T-cell (primary cell): ENCODE measurements at regions not wholly inside any gene's neighbourhood (a gene's known extent, or its start where the extent isn't known, plus 50 kb on each side); places are given as distances from the start of the nearest gene placed in this dataset.

Source experiments
- ATAC-seq, 4 experiments: fragments of 200-7000 bp in 3 of 4; fragments of 150-1000 bp in 1 of 4; cut with Tn5 transposase; replicated peaks in 1 of 4; 1 replicate in 3 of 4; 2 replicates in 1 of 4; pipeline ENCODE4 v1.10.0; 2021; ENCODE audit warnings: moderate library complexity in 3 of 4, mild to moderate bottlenecking in 2 of 4, moderate number of reproducible peaks in 1 of 4
- CTCF ChIA-PET, 2 donors: fragments of 300-600 bp; sonication (Branson Sonifier 250); formaldehyde crosslinking; loops; one replicate each; lab custom pipeline; 2022; ENCODE audit warnings: antibody characterized with exemption in 2 of 2; lab: Charles Lee
- POLR2A ChIA-PET, 2 donors: fragments of 300-600 bp; sonication (Branson Sonifier 250); formaldehyde crosslinking; loops; one replicate each; lab custom pipeline; 2022; ENCODE audit warnings: antibody characterized with exemption in 2 of 2; lab: Charles Lee
- DNase-seq, 35 experiments: peaks; one replicate each; pipeline versions ENCODE4 v3.0.0 to v3.0.0-alpha.2; 2013 to 2023
- H3K27ac ChIP-seq: one replicate; pipeline ENCODE4 v1.5.1; 2013; ENCODE audit warnings: low read length
- H3K27me3 ChIP-seq, 2 experiments: replicated peaks in 1 of 2; 1 replicate in 1 of 2; 2 replicates in 1 of 2; pipeline versions ENCODE4 v1.6.1 to v1.7.0; 2013; ENCODE audit warnings: low read length in 1 of 2, mixed read lengths in 1 of 2; ENCODE audit not compliant: control insufficient read depth in 2 of 2, insufficient read depth in 2 of 2; ENCODE audit errors: extremely low read depth in 1 of 2
- H3K36me3 ChIP-seq, 2 donors: 1 replicate in 1 of 2; 2 replicates in 1 of 2; pipeline versions ENCODE4 v1.6.1 to v1.7.0; 2013; ENCODE audit warnings: low read length in 1 of 2; ENCODE audit not compliant: control insufficient read depth in 2 of 2, insufficient read depth in 1 of 2; ENCODE audit errors: extremely low read depth in 1 of 2
- H3K4me1 ChIP-seq, 2 experiments: 1 replicate in 1 of 2; 2 replicates in 1 of 2; pipeline versions ENCODE4 v1.6.1 to v1.7.0; 2013; ENCODE audit warnings: low read length in 2 of 2, mixed read lengths in 1 of 2; ENCODE audit not compliant: insufficient read depth in 2 of 2, control insufficient read depth in 1 of 2; ENCODE audit errors: extremely low read depth in 1 of 2
- H3K4me3 ChIP-seq, 2 donors: 1 replicate in 1 of 2; 2 replicates in 1 of 2; pipeline versions ENCODE4 v1.5.1 to v1.7.0; 2013; ENCODE audit warnings: mild to moderate bottlenecking in 2 of 2, low read length in 1 of 2, moderate library complexity in 1 of 2; ENCODE audit not compliant: control insufficient read depth in 1 of 2; ENCODE audit errors: extremely low read depth in 1 of 2
- H3K9me3 ChIP-seq: 2 replicates; pipeline ENCODE4 v1.7.0; 2013
- H3K27ac Mint-ChIP-seq, 2 donors: one replicate each; pipeline ENCODE4 v1.8.0; 2020 to 2021; ENCODE audit warnings: mild to moderate bottlenecking in 2 of 2, mixed read lengths in 2 of 2
- H3K27me3 Mint-ChIP-seq, 2 donors: one replicate each; pipeline ENCODE4 v1.8.0; 2021 to 2022; ENCODE audit warnings: mixed read lengths in 2 of 2
- H3K36me3 Mint-ChIP-seq: one replicate; pipeline ENCODE4 v1.8.0; 2021; ENCODE audit warnings: mixed read lengths
- H3K4me1 Mint-ChIP-seq, 3 donors: one replicate each; pipeline ENCODE4 v1.8.0; 2020 to 2022; ENCODE audit warnings: mixed read lengths in 3 of 3, mild to moderate bottlenecking in 1 of 3
- H3K4me3 Mint-ChIP-seq, 3 donors: one replicate each; pipeline ENCODE4 v1.8.0; 2020 to 2022; ENCODE audit warnings: mild to moderate bottlenecking in 3 of 3, mixed read lengths in 3 of 3, moderate library complexity in 3 of 3
- H3K9me3 Mint-ChIP-seq, 3 donors: one replicate each; pipeline ENCODE4 v1.8.0; 2020 to 2022; ENCODE audit warnings: mixed read lengths in 3 of 3
- WGBS: methylation state at CpG from one replicate; pipeline ENCODE4 v1.1.5; 2013; ENCODE audit warnings: missing lambda C conversion rate; ENCODE audit not compliant: insufficient coverage; 5-methylcytosine and 5-hydroxymethylcytosine counted together

DNA sequence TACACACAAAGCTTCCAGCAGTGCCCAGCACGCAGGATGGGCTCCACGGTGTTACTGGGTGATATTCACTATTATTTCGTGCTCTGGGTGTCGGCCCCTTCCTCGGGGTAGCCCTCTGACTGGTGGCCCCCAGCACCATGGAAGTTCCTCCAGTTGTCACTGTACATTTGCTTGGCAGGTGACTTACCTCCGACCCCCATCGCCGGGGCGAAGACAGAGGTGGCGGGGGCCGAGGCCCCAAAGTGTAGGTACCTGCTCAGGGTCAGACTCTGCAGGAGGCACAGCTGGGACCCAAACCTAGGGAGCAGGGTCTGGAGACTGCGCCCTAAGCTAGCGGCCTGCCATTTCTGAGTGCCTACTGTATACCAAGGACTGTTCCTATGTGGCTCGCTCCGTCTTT, 98.9 kb downstream of the RFLNA start:
- Histone ChIP-seq H3K9me3 (no peaks in the 10 kb centered on the region), H3K36me3 (peaks cover 26 to 44% of the 10 kb centered on the region in 2 donors), H3K4me3 (no peak overlapping the region), H3K4me1 (peaks cover 0 to 40% of the 10 kb centered on the region in 2 experiments), H3K27me3 (no peaks in the 10 kb centered on the region), H3K27ac (no peak overlapping the region)
- H3K9me3 Mint-ChIP-seq = no peaks in the 10 kb centered on the region
- no peak for ATAC-seq
- no peak overlapping the region for H3K27ac Mint-ChIP-seq
- CTCF ChIA-PET = no interaction called here
- H3K27me3 Mint-ChIP-seq = no peaks in the 10 kb centered on the region
- POLR2A ChIA-PET = no interaction called here
- DNase-seq = no peak
- no peak overlapping the region for H3K4me3 Mint-ChIP-seq
- peaks cover 25% of the 10 kb centered on the region for H3K36me3 Mint-ChIP-seq
- peaks cover 33 to 39% (median 33%) of the 10 kb centered on the region in 3 donors for H3K4me1 Mint-ChIP-seq
- 98% methylated on average over 15 of the region's 15 CpGs for WGBS

DNA sequence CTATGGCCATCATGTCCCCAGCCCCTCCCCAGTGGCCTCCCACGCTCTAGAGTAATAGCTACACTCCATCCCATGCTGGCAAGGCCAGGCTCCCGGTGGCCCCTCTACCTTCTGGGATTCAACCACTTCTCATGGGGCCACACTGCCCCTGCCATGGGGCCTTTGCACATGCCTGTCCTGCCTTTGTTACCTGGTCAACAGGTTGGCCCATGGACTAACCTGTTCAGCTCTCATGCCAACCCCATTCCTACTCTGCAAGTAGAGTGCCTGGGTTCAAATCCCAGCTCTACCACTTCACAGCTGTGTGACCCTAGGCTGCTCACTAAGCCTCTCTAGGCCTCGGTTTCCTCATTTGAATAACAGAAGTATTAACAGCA, 98.5 kb downstream of the RFLNA start:
- no peak overlapping the region for H3K4me3 Mint-ChIP-seq
- CTCF ChIA-PET = no interaction called here
- Histone ChIP-seq H3K4me1 (peaks cover 0 to 40% of the 10 kb centered on the region in 2 experiments), H3K4me3 (no peak overlapping the region), H3K27me3 (no peaks in the 10 kb centered on the region), H3K27ac (no peak overlapping the region), H3K36me3 (peaks cover 22 to 39% of the 10 kb centered on the region in 2 donors), H3K9me3 (no peaks in the 10 kb centered on the region)
- WGBS = 100% methylated on average over 2 of the region's 3 CpGs
- POLR2A ChIA-PET = no interaction called here
- no peak for ATAC-seq
- H3K27ac Mint-ChIP-seq = peak overlapping the region; percentile 11 to 22
- no peaks in the 10 kb centered on the region for H3K9me3 Mint-ChIP-seq
- H3K36me3 Mint-ChIP-seq = peaks cover 25% of the 10 kb centered on the region
- H3K27me3 Mint-ChIP-seq = no peaks in the 10 kb centered on the region
- peaks cover 33 to 39% (median 35%) of the 10 kb centered on the region in 3 donors for H3K4me1 Mint-ChIP-seq
- DNase-seq = no peak

DNA sequence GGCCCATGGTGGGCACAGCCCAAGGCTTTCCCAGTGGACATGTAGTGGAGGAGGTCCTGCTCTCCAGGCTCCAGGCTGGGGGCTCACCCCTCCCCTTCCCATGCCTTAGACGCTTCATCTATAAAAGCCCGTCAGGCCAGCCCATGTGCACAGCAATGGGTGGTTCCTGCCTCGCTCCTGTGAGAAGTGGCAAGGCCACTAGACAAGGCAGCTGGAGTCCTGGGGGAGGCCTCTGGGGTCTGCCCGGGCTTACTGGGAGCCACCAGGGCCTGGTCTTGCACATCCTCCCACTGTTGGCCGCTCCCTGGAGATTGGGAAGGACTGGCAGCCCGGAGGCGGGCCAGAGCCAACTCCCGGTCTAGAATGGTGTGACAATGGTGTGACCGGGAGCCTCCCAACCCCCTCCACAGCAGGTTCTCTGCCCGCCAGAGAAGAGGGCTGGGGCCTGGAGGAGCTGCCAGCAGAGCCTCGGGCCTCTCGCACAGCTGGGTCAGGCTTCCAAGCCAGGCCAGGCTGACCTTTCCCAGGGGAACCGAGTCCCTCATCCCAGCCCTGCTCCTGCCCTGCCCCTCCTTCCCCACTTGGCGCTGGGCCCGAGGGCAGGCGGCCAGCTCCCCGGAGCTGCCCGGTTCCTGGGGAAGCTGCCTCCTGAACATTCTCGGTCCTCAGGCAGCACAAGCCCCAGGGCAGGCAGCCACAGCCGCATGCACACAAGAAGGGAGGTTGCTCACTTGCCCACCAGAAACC, 97.9 kb downstream of the RFLNA start:
- Histone ChIP-seq H3K4me1 (peaks cover 0 to 44% of the 10 kb centered on the region in 2 experiments), H3K9me3 (no peaks in the 10 kb centered on the region), H3K36me3 (peaks cover 18 to 35% of the 10 kb centered on the region in 2 donors), H3K27ac (no peak overlapping the region), H3K4me3 (no peak overlapping the region), H3K27me3 (no peaks in the 10 kb centered on the region)
- 92% methylated on average over 14 of the region's 20 CpGs for WGBS
- Mint-ChIP-seq H3K27me3 (no peaks in the 10 kb centered on the region), H3K36me3 (peaks cover 25% of the 10 kb centered on the region), H3K4me3 (peak overlapping the region in 1 of 3 donors; percentile 73), H3K9me3 (no peaks in the 10 kb centered on the region), H3K27ac (no peak overlapping the region), H3K4me1 (peaks cover 33 to 39% (median 35%) of the 10 kb centered on the region in 3 donors)
- no peak for DNase-seq
- ChIA-PET CTCF (interaction anchor here in 1 of 2 donors (0.6 kb wide), 1 partner anchor 1752 kb away, joined by 6 read pairs; no protein-coding TSS in a partner anchor), POLR2A (no interaction called here)
- ATAC-seq = no peak

DNA sequence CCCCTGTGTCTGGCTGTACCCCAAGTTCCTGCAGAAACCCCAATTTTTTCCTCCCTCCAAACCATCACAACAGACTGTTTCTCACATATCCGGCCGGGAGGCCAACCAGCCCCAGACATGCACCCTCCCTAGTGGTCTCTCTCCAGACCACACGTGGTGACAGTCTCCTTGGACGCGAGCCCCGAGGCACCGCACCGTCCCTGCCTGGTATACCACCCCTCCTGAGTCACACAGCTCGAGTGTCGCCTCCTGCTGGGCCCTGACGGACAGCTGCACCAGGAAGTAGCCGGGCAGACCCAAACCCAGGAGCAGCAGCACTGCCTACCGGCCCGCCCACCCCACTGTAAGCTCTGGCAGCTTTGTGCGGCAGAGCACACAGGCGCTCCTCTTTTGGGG, 97.4 kb downstream of the RFLNA start:
- ChIA-PET CTCF (interaction anchor here in 1 of 2 donors (0.6 kb wide), 1 partner anchor 1752 kb away, joined by 6 read pairs; no protein-coding TSS in a partner anchor), POLR2A (no interaction called here)
- no peaks in the 10 kb centered on the region for H3K9me3 Mint-ChIP-seq
- no peak overlapping the region for H3K4me3 ChIP-seq
- H3K27me3 Mint-ChIP-seq = no peaks in the 10 kb centered on the region
- peaks cover 20% of the 10 kb centered on the region for H3K36me3 Mint-ChIP-seq
- H3K36me3 ChIP-seq = peaks cover 13 to 29% of the 10 kb centered on the region in 2 donors
- H3K4me3 Mint-ChIP-seq = peak overlapping the region in 1 of 3 donors; percentile 73
- DNase-seq (peak in 5 of 35 experiments; percentile 13 to 37 (median 17)), ATAC-seq (no peak)
- no peaks in the 10 kb centered on the region for H3K27me3 ChIP-seq
- 71% methylated on average over 9 of the region's 16 CpGs for WGBS
- H3K4me1 Mint-ChIP-seq = peaks cover 33 to 39% (median 35%) of the 10 kb centered on the region in 3 donors
- peaks cover 0 to 44% of the 10 kb centered on the region in 2 experiments for H3K4me1 ChIP-seq
- H3K27ac Mint-ChIP-seq = peak overlapping the region; percentile 84 to 88
- no peaks in the 10 kb centered on the region for H3K9me3 ChIP-seq
- H3K27ac ChIP-seq = peak overlapping the region; percentile 9

DNA sequence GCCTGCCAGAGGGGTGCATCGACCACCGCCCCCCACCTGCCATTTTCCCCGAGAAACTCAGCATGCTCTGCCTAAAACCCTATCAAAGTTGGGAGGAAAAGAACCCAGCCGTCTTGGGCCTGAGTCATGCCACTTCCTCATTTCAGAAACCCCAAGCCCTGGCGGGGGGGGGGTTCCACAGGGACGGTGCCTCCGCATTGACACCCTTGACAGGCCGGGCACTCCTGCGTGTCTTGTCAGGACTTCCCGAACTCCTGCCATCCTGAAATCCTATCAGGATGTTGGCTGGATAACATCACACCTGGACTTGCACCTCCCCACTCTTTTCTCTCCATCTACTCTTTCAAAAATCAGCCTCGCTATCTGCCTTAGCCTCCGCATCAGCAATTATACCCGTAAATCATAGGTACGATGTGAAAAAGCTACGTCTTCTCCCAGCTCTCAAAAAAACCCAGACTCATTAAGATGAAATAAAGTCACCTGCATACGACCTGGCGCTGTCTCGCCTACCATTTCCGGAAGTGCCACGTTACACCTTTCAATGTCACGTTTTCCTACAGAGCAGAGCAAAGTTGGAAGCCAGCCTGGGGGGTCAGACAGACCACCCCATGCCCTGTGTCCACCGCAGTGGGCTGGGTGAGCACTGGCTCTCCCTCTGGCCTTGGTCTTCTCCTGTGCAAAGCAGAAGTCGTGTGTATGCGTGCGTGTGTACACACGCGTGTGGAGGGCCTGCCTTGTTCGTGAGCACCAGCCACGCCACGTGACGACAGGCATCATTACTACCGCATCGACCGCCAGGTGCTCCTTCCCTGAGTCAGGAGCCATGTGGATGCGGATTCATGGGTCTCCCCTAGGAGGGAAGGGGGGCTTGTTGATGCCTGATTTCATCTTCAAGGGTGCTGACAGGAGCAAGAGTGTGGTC, 96.7 kb downstream of the RFLNA start:
- H3K36me3 ChIP-seq = peaks cover 12 to 25% of the 10 kb centered on the region in 2 donors
- Mint-ChIP-seq H3K36me3 (peaks cover 20% of the 10 kb centered on the region), H3K4me1 (peaks cover 33 to 39% (median 35%) of the 10 kb centered on the region in 3 donors), H3K4me3 (peak overlapping the region; percentile 42 to 73 (median 46)), H3K27ac (peak overlapping the region; percentile 84 to 88), H3K9me3 (no peaks in the 10 kb centered on the region), H3K27me3 (no peaks in the 10 kb centered on the region)
- ATAC-seq (peak; percentile 37 to 45 (median 42)), DNase-seq (peak in 28 of 35 experiments; percentile 13 to 67 (median 30))
- CTCF ChIA-PET = no interaction called here
- H3K4me3 ChIP-seq = no peak overlapping the region
- POLR2A ChIA-PET = no interaction called here
- 46% methylated on average over 34 of the region's 35 CpGs for WGBS
- H3K27ac ChIP-seq = peak overlapping the region; percentile 9
- H3K4me1 ChIP-seq = peaks cover 0 to 44% of the 10 kb centered on the region in 2 experiments
- H3K27me3 ChIP-seq = no peaks in the 10 kb centered on the region
- H3K9me3 ChIP-seq = no peaks in the 10 kb centered on the region

DNA sequence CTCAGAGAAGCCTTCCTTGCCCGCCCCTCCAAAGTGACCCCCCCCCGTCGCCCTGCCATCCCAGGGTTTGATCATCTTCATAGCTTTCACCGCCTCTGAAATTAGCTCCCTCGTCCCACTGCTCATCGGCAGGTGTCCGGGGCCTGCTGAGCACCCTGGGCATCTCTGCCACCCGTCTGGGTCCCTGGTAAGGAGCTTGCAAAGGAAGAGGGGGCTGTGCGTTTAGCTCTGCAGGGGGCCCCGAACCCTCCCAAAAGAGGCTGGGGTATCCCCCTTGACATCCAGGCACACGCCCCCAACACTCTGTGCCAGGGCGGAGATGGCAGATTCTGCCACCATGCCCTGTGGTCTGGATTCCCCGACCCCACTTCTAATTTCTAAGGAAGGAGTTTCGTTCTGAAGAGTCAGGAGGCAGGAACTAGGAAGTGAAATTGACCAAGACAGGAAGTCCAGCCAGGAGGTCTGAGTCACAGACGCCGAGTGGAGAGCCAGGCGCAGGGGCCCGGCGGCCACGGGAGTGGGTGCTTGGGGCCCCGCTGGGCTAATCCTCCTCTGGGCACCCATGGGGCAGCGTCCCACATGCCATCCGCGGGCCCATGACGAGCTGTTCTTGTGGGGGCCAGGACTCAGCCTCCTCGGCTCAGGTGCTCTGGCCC, 95.7 kb downstream of the RFLNA start:
- Histone ChIP-seq H3K36me3 (peaks cover 9 to 25% of the 10 kb centered on the region in 2 donors), H3K4me3 (no peak overlapping the region), H3K4me1 (peaks cover 0 to 44% of the 10 kb centered on the region in 2 experiments), H3K9me3 (no peaks in the 10 kb centered on the region), H3K27me3 (no peaks in the 10 kb centered on the region), H3K27ac (no peak overlapping the region)
- POLR2A ChIA-PET = interaction anchor here in 1 of 2 donors (0.6 kb wide), 1 partner anchor 50 kb away, joined by 3 read pairs; no protein-coding TSS in a partner anchor
- Mint-ChIP-seq H3K27me3 (no peaks in the 10 kb centered on the region), H3K9me3 (no peaks in the 10 kb centered on the region), H3K4me1 (peaks cover 33 to 39% (median 35%) of the 10 kb centered on the region in 3 donors), H3K27ac (no peak overlapping the region), H3K4me3 (peak overlapping the region; percentile 44 to 69 (median 50)), H3K36me3 (peaks cover 13% of the 10 kb centered on the region)
- CTCF ChIA-PET = no interaction called here
- 70% methylated on average over 19 of the region's 26 CpGs for WGBS
- ATAC-seq = no peak
- peak in 1 of 35 experiments; percentile 33 for DNase-seq
